ENCODE measurements at regions not wholly inside any gene's neighbourhood (a gene's known extent, or its start where the extent isn't known, plus 50 kb on each side); places are given as distances from the start of the nearest gene placed in this dataset.
"Not testable (repeated sequence)": the region's sequence is repeated elsewhere in the genome, so short reads cannot be mapped to it uniquely, and the experiment has no call there.

- TF ChIP-seq CSDC2 (CRISPR knock-in tag; IDR thresholded peaks at IDR 0.05) (no peak), TOX (CRISPR knock-in tag; IDR thresholded peaks at IDR 0.05; ENCODE audit: borderline replicate concordance) (no peak), ISL1 (CRISPR knock-in tag; IDR thresholded peaks at IDR 0.05) (no peak), ZNF70 (CRISPR knock-in tag; IDR thresholded peaks at IDR 0.05) (no peak)
Measured at GRCh38 chr6:156197513-156197912, 579.7 kb upstream of the ARID1B start (continued).

- TF ChIP-seq OSR1 (CRISPR knock-in tag; IDR thresholded peaks at IDR 0.05) (no peak), ARNTL (CRISPR knock-in tag; IDR thresholded peaks at IDR 0.05; ENCODE audit: borderline replicate concordance, low read depth) (no peak), ZFP3 (CRISPR knock-in tag; IDR thresholded peaks at IDR 0.05) (no peak), BACH2 (CRISPR knock-in tag; IDR thresholded peaks at IDR 0.05; ENCODE audit: borderline replicate concordance) (no peak)
- TF ChIP-seq, protein P1, sequence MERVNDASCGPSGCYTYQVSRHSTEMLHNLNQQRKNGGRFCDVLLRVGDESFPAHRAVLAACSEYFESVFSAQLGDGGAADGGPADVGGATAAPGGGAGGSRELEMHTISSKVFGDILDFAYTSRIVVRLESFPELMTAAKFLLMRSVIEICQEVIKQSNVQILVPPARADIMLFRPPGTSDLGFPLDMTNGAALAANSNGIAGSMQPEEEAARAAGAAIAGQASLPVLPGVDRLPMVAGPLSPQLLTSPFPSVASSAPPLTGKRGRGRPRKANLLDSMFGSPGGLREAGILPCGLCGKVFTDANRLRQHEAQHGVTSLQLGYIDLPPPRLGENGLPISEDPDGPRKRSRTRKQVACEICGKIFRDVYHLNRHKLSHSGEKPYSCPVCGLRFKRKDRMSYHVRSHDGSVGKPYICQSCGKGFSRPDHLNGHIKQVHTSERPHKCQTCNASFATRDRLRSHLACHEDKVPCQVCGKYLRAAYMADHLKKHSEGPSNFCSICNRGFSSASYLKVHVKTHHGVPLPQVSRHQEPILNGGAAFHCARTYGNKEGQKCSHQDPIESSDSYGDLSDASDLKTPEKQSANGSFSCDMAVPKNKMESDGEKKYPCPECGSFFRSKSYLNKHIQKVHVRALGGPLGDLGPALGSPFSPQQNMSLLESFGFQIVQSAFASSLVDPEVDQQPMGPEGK (CRISPR knock-in tag; IDR thresholded peaks at IDR 0.05; ENCODE audit: borderline replicate concordance), result no peak
- TF ChIP-seq, protein P2, sequence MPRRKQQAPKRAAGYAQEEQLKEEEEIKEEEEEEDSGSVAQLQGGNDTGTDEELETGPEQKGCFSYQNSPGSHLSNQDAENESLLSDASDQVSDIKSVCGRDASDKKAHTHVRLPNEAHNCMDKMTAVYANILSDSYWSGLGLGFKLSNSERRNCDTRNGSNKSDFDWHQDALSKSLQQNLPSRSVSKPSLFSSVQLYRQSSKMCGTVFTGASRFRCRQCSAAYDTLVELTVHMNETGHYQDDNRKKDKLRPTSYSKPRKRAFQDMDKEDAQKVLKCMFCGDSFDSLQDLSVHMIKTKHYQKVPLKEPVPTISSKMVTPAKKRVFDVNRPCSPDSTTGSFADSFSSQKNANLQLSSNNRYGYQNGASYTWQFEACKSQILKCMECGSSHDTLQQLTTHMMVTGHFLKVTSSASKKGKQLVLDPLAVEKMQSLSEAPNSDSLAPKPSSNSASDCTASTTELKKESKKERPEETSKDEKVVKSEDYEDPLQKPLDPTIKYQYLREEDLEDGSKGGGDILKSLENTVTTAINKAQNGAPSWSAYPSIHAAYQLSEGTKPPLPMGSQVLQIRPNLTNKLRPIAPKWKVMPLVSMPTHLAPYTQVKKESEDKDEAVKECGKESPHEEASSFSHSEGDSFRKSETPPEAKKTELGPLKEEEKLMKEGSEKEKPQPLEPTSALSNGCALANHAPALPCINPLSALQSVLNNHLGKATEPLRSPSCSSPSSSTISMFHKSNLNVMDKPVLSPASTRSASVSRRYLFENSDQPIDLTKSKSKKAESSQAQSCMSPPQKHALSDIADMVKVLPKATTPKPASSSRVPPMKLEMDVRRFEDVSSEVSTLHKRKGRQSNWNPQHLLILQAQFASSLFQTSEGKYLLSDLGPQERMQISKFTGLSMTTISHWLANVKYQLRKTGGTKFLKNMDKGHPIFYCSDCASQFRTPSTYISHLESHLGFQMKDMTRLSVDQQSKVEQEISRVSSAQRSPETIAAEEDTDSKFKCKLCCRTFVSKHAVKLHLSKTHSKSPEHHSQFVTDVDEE (CRISPR knock-in tag; IDR thresholded peaks at IDR 0.05), result no peak
- TF ChIP-seq, protein P3, sequence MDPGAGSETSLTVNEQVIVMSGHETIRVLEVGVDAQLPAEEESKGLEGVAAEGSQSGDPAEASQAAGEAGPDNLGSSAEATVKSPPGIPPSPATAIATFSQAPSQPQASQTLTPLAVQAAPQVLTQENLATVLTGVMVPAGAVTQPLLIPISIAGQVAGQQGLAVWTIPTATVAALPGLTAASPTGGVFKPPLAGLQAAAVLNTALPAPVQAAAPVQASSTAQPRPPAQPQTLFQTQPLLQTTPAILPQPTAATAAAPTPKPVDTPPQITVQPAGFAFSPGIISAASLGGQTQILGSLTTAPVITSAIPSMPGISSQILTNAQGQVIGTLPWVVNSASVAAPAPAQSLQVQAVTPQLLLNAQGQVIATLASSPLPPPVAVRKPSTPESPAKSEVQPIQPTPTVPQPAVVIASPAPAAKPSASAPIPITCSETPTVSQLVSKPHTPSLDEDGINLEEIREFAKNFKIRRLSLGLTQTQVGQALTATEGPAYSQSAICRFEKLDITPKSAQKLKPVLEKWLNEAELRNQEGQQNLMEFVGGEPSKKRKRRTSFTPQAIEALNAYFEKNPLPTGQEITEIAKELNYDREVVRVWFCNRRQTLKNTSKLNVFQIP (CRISPR knock-in tag; IDR thresholded peaks at IDR 0.05; ENCODE audit: borderline replicate concordance, low read depth), result no peak
- no peak for ATAC-seq
Measured at GRCh38 chr6:156194981-156195380, 582.2 kb upstream of the ARID1B start.

- no peak for ATAC-seq
- TF ChIP-seq ARNTL (CRISPR knock-in tag; IDR thresholded peaks at IDR 0.05; ENCODE audit: borderline replicate concordance, low read depth), result no peak
- no peak for TF ChIP-seq SNAI2 (CRISPR knock-in tag; IDR thresholded peaks at IDR 0.05)
- no peak for TF ChIP-seq OSR1 (CRISPR knock-in tag; IDR thresholded peaks at IDR 0.05)
- no peak for TF ChIP-seq ZNF8 (CRISPR knock-in tag; IDR thresholded peaks at IDR 0.05)
- TF ChIP-seq ESRRG (CRISPR knock-in tag; IDR thresholded peaks at IDR 0.05), result no peak
- TF ChIP-seq TCF4 (CRISPR knock-in tag; IDR thresholded peaks at IDR 0.05; ENCODE audit: borderline replicate concordance), result no peak
- no peak for TF ChIP-seq BACH2 (CRISPR knock-in tag; IDR thresholded peaks at IDR 0.05; ENCODE audit: borderline replicate concordance)
- TF ChIP-seq, protein P4, sequence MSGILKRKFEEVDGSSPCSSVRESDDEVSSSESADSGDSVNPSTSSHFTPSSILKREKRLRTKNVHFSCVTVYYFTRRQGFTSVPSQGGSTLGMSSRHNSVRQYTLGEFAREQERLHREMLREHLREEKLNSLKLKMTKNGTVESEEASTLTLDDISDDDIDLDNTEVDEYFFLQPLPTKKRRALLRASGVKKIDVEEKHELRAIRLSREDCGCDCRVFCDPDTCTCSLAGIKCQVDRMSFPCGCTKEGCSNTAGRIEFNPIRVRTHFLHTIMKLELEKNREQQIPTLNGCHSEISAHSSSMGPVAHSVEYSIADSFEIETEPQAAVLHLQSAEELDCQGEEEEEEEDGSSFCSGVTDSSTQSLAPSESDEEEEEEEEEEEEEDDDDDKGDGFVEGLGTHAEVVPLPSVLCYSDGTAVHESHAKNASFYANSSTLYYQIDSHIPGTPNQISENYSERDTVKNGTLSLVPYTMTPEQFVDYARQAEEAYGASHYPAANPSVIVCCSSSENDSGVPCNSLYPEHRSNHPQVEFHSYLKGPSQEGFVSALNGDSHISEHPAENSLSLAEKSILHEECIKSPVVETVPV (CRISPR knock-in tag; IDR thresholded peaks at IDR 0.05), result no peak
- TF ChIP-seq GLIS3 (CRISPR knock-in tag; IDR thresholded peaks at IDR 0.05), result no peak
- TF ChIP-seq, protein P5, sequence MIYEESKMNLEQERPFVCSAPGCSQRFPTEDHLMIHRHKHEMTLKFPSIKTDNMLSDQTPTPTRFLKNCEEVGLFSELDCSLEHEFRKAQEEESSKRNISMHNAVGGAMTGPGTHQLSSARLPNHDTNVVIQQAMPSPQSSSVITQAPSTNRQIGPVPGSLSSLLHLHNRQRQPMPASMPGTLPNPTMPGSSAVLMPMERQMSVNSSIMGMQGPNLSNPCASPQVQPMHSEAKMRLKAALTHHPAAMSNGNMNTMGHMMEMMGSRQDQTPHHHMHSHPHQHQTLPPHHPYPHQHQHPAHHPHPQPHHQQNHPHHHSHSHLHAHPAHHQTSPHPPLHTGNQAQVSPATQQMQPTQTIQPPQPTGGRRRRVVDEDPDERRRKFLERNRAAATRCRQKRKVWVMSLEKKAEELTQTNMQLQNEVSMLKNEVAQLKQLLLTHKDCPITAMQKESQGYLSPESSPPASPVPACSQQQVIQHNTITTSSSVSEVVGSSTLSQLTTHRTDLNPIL (CRISPR knock-in tag; IDR thresholded peaks at IDR 0.05; ENCODE audit: low read depth), result no peak
- no peak for TF ChIP-seq ZFP30 (CRISPR knock-in tag; IDR thresholded peaks at IDR 0.05)
- no peak for TF ChIP-seq RARB (CRISPR knock-in tag; IDR thresholded peaks at IDR 0.05)
Measured at GRCh38 chr6:156193381-156193780, 583.8 kb upstream of the ARID1B start.

DNA sequence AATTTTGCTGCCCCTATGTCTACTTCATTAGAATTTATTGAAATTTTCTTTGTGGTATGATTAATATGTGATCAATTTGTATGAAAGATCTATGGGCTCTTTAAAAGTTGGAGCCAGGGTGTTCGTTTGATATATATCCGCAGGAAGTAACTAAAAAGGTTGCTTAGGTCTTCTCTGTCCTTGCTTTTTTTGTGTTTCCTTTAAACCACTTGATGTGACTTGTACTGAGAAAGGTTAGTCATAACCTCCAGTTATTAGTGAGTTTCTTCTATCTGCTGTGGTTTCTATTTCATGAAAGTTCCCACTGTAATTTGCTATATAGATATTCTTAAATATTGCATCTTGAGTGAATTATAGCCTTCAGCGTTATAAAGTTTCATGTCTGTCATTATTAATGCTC, 585.3 kb upstream of the ARID1B start:
- ATAC-seq, result no peak
- TF ChIP-seq ZNF70 (CRISPR knock-in tag; IDR thresholded peaks at IDR 0.05), result no peak
- TF ChIP-seq ZNF8 (CRISPR knock-in tag; IDR thresholded peaks at IDR 0.05), result no peak
- no peak for TF ChIP-seq ZFP30 (CRISPR knock-in tag; IDR thresholded peaks at IDR 0.05)
- no peak for TF ChIP-seq CSDC2 (CRISPR knock-in tag; IDR thresholded peaks at IDR 0.05)
- TF ChIP-seq ZNF565 (CRISPR knock-in tag; conservative IDR thresholded peaks at IDR 0.05; ENCODE audit: low read depth), result no peak
- TF ChIP-seq ISL1 (CRISPR knock-in tag; IDR thresholded peaks at IDR 0.05), result no peak
- TF ChIP-seq, protein P3 (CRISPR knock-in tag; IDR thresholded peaks at IDR 0.05; ENCODE audit: borderline replicate concordance, low read depth), result no peak
- no peak for TF ChIP-seq PPARA (CRISPR knock-in tag; IDR thresholded peaks at IDR 0.05; ENCODE audit: borderline replicate concordance)
- TF ChIP-seq ZFP3 (CRISPR knock-in tag; IDR thresholded peaks at IDR 0.05), result no peak
- TF ChIP-seq GLIS3 (CRISPR knock-in tag; IDR thresholded peaks at IDR 0.05), result no peak
- TF ChIP-seq, protein P5 (CRISPR knock-in tag; IDR thresholded peaks at IDR 0.05; ENCODE audit: low read depth), result no peak

DNA sequence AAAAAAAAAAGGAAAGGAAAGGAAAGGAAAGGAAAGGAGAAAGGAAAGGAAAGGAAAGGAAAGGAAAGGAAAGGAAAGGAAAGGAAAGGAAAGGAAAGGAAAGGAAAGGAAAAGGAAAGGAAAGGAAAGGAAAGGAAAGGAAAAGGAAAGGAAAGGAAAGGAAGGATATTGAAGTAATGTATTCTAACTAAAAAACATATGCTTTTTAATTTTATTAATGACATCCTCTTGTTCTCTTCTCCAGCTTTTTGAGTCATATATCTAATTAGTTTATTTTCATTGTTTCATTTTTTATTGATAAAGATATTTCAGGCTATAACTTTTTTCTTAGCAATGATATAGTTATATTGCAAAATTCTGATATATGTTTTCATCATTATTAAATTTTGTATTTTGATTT, 585.8 kb upstream of the ARID1B start:
- ATAC-seq, result not testable (repeated sequence)
